CD4-positive, alpha-beta T cell (primary cell): ENCODE measurements at regions not wholly inside any gene's neighbourhood (a gene's known extent, or its start where the extent isn't known, plus 50 kb on each side); places are given as distances from the start of the nearest gene placed in this dataset.

Experiments
- ATAC-seq: fragments of 200-7000 bp; cut with Tn5 transposase; one replicate; pipeline ENCODE4 v1.10.0; 2022; ENCODE audit warnings: mild to moderate bottlenecking; ENCODE audit not compliant: poor library complexity
- CTCF ChIA-PET: fragments of 350-600 bp; sonication (Branson Sonifier 250); formaldehyde crosslinking; loops from one replicate; lab custom pipeline; 2021; ENCODE audit warnings: antibody characterized with exemption, inconsistent platforms; lab: Charles Lee
- POLR2A ChIA-PET: fragments of 350-600 bp; sonication (Branson Sonifier 250); formaldehyde crosslinking; loops from one replicate; lab custom pipeline; 2021; ENCODE audit warnings: antibody characterized with exemption, inconsistent platforms; lab: Charles Lee
- DNase-seq, 14 experiments: peaks; one replicate each; pipeline ENCODE4 v3.0.0-alpha.2; 2013 to 2020; ENCODE audit warnings: mixed read lengths in 2 of 14
- H3K27ac ChIP-seq, 2 donors: one replicate each; pipeline versions ENCODE4 v1.5.1 to v1.7.0; 2013; ENCODE audit warnings: low read length in 2 of 2, low read depth in 1 of 2, mild to moderate bottlenecking in 1 of 2
- H3K27me3 ChIP-seq, 2 experiments: 1 replicate in 1 of 2; 2 replicates in 1 of 2; pipeline versions ENCODE4 v1.6.1 to v1.7.0; 2013; ENCODE audit warnings: low read length in 2 of 2, control low read depth in 1 of 2, mild to moderate bottlenecking in 1 of 2, moderate library complexity in 1 of 2; ENCODE audit not compliant: insufficient read depth in 2 of 2, control insufficient read depth in 1 of 2
- H3K36me3 ChIP-seq: one replicate; pipeline ENCODE4 v1.6.1; 2013; ENCODE audit warnings: low read length, control low read depth; ENCODE audit not compliant: insufficient read depth
- H3K4me1 ChIP-seq: one replicate; pipeline ENCODE4 v1.6.1; 2013; ENCODE audit warnings: low read length, control low read depth; ENCODE audit not compliant: insufficient read depth
- H3K4me3 ChIP-seq: one replicate; pipeline ENCODE4 v1.5.1; 2013; ENCODE audit warnings: mild to moderate bottlenecking, low read length, moderate library complexity
- H3K9me3 ChIP-seq, 2 experiments: 1 replicate in 1 of 2; 2 replicates in 1 of 2; pipeline versions ENCODE4 v1.6.1 to v1.7.0; 2013; ENCODE audit warnings: low read length in 2 of 2, mild to moderate bottlenecking in 2 of 2, control low read depth in 1 of 2, moderate library complexity in 1 of 2; ENCODE audit not compliant: control insufficient read depth in 1 of 2, insufficient read depth in 1 of 2
- H3K27ac Mint-ChIP-seq: one replicate; pipeline ENCODE4 v1.8.0; 2020; ENCODE audit warnings: mixed read lengths
- H3K27me3 Mint-ChIP-seq: one replicate; pipeline ENCODE4 v1.8.0; 2021; ENCODE audit warnings: mixed read lengths
- H3K36me3 Mint-ChIP-seq: one replicate; pipeline ENCODE4 v1.8.0; 2021; ENCODE audit warnings: low read depth, mixed read lengths
- H3K4me1 Mint-ChIP-seq: one replicate; pipeline ENCODE4 v1.8.0; 2021; ENCODE audit warnings: low read depth, mixed read lengths
- H3K4me3 Mint-ChIP-seq: one replicate; pipeline ENCODE4 v1.8.0; 2020; ENCODE audit warnings: mild to moderate bottlenecking, mixed read lengths
- H3K9me3 Mint-ChIP-seq: one replicate; pipeline ENCODE4 v1.8.0; 2020; ENCODE audit warnings: mixed read lengths
- intact Hi-C, 2 experiments: fragments of 100-400 bp; cut with DNase I in 1 of 2; cut with micrococcal nuclease in 1 of 2; formaldehyde crosslinking; loops; one replicate each; pipeline versions ENCODE4 v1.15.1 to v1.9.0; 2023 to 2025; cut with DNase I, micrococcal nuclease
- TF ChIP-seq, protein P1 (sequence below): fragments of 200-600 bp; IDR thresholded peaks from one replicate; pipeline ENCODE4 v1.8.0; 2022; ENCODE audit warnings: antibody characterized with exemption, mild to moderate bottlenecking

DNA sequence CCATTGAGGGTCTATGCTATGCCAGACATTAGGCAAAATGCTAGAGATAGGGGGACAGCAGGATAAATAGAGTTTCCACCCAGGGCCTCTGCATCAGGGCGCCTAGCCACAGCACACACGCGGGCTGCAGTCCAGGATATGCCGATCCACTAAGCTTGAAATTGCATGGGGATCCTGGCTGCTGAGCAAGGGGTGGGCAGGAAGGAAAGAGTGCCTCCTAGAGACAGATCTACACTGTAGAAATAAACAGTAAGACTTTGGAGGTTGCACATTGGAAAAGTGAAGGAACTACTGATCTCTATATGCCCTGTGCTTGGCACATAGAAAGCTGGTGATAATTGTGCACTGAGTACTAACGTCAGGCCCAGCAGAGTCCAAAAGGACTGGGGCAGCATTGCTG lies 411.1 kb downstream of the PRDM2 start:
- Histone ChIP-seq H3K4me3 (no peak overlapping the region), H3K27me3 (no peaks in the 10 kb centered on the region), H3K9me3 (peaks cover 0 to 6% of the 10 kb centered on the region in 2 experiments), H3K27ac (no peak overlapping the region), H3K4me1 (no peaks in the 10 kb centered on the region), H3K36me3 (no peaks in the 10 kb centered on the region)
- H3K36me3 Mint-ChIP-seq: no peaks in the 10 kb centered on the region
- H3K9me3 Mint-ChIP-seq: no peaks in the 10 kb centered on the region
- intact Hi-C loops: no loop called here
- DNase-seq: no peak
- TF ChIP-seq, protein P1, sequence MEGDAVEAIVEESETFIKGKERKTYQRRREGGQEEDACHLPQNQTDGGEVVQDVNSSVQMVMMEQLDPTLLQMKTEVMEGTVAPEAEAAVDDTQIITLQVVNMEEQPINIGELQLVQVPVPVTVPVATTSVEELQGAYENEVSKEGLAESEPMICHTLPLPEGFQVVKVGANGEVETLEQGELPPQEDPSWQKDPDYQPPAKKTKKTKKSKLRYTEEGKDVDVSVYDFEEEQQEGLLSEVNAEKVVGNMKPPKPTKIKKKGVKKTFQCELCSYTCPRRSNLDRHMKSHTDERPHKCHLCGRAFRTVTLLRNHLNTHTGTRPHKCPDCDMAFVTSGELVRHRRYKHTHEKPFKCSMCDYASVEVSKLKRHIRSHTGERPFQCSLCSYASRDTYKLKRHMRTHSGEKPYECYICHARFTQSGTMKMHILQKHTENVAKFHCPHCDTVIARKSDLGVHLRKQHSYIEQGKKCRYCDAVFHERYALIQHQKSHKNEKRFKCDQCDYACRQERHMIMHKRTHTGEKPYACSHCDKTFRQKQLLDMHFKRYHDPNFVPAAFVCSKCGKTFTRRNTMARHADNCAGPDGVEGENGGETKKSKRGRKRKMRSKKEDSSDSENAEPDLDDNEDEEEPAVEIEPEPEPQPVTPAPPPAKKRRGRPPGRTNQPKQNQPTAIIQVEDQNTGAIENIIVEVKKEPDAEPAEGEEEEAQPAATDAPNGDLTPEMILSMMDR: no peak
- ChIA-PET CTCF (no interaction called here), POLR2A (no interaction called here)
- ATAC-seq: no peak
- H3K27me3 Mint-ChIP-seq: peaks cover 23% of the 10 kb centered on the region
- H3K4me1 Mint-ChIP-seq: no peaks in the 10 kb centered on the region
- H3K27ac Mint-ChIP-seq: no peak overlapping the region
- no peak overlapping the region for H3K4me3 Mint-ChIP-seq

DNA sequence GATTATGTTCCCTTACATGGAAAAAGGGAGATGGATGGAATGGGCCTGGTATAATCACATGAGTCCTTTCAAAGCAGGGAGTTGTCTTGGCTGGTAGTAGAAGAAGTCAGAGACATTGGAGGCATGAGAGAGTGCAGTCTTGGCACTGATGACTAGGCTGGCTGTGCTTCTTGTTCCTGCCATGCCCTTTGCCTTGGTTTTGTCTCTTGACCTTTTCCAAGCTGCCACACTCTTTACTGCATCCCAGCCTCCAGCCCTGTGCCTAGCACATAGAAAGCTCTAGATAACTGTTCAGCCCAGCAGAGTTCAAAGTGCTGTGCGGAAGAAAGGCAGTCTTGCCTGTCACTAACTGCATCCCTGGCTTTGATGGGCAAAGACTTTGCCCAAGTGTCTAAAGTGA lies 412.6 kb downstream of the PRDM2 start:
- Histone ChIP-seq H3K9me3 (peaks cover 0 to 9% of the 10 kb centered on the region in 2 experiments), H3K27ac (no peak overlapping the region), H3K27me3 (no peaks in the 10 kb centered on the region), H3K36me3 (no peaks in the 10 kb centered on the region), H3K4me3 (no peak overlapping the region), H3K4me1 (no peaks in the 10 kb centered on the region)
- ChIA-PET CTCF (no interaction called here), POLR2A (no interaction called here)
- intact Hi-C loops: no loop called here
- TF ChIP-seq, protein P1: no peak
- DNase-seq (no peak), ATAC-seq (no peak)
- H3K36me3 Mint-ChIP-seq: no peaks in the 10 kb centered on the region
- peaks cover 23% of the 10 kb centered on the region for H3K27me3 Mint-ChIP-seq
- no peaks in the 10 kb centered on the region for H3K4me1 Mint-ChIP-seq
- H3K27ac Mint-ChIP-seq: no peak overlapping the region
- H3K4me3 Mint-ChIP-seq: no peak overlapping the region
- H3K9me3 Mint-ChIP-seq: no peaks in the 10 kb centered on the region

DNA sequence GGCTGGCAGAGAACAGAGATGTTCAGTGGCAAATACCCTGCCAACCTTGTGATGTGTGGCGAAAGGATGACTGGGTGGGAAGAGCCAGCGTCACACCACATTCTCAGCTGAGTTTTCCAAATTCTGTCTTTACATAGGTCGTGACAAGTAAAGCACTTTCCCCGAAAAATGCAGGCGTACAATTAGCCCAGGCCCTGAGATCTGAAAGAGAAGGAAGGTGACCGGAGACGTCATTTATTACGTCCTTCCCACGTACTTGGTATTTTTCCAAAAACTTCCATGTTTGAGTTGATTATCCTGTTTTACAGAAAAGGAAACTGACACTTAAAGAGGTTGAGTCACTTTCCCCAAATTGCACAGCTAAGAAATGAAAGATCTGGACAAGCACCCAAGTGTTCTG lies 413.3 kb downstream of the PRDM2 start:
- Histone ChIP-seq H3K36me3 (no peaks in the 10 kb centered on the region), H3K27me3 (no peaks in the 10 kb centered on the region), H3K9me3 (peaks cover 0 to 9% of the 10 kb centered on the region in 2 experiments), H3K4me3 (no peak overlapping the region), H3K27ac (no peak overlapping the region), H3K4me1 (no peaks in the 10 kb centered on the region)
- TF ChIP-seq, protein P1: no peak
- Mint-ChIP-seq H3K4me1 (no peaks in the 10 kb centered on the region), H3K27ac (no peak overlapping the region), H3K27me3 (peaks cover 23% of the 10 kb centered on the region), H3K36me3 (no peaks in the 10 kb centered on the region), H3K9me3 (no peaks in the 10 kb centered on the region), H3K4me3 (no peak overlapping the region)
- ChIA-PET CTCF (no interaction called here), POLR2A (no interaction called here)
- no peak for DNase-seq
- no peak for ATAC-seq
- intact Hi-C loops: no loop called here
